RKO (cell line): ENCODE measurements at regions not wholly inside any gene's neighbourhood (a gene's known extent, or its start where the extent isn't known, plus 50 kb on each side); places are given as distances from the start of the nearest gene placed in this dataset.

Experiments used
- DNase-seq: peaks from one replicate; pipeline ENCODE4 v3.0.0-alpha.2; 2016; ENCODE audit warnings: low spot score

DNA sequence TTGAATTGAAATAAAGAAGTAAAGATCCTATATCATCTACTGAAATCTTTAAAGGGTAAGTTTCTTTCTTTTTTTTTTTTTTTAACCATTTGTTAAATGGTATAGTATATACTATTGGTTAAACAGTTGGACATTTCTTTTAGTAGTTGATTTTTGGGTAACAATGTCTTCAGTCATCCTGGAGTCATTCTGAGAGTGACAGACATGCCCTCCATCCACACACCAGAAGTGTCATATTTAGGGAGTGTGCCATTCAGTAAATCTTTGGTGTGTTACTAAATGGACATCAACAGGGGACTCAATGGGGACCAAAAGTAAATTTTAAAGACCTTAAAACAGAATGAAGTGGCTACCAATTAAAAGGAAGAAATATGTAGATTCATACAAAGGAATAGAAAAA, 50.8 kb upstream of the SLC39A10 start:
- DNase-seq: no peak

GRCh38 chr2:195604706-195605105, 52.3 kb upstream of the SLC39A10 start:
- DNase-seq: no peak

GRCh38 chr2:195603998-195604397, 53.0 kb upstream of the SLC39A10 start:
- no peak for DNase-seq

DNA sequence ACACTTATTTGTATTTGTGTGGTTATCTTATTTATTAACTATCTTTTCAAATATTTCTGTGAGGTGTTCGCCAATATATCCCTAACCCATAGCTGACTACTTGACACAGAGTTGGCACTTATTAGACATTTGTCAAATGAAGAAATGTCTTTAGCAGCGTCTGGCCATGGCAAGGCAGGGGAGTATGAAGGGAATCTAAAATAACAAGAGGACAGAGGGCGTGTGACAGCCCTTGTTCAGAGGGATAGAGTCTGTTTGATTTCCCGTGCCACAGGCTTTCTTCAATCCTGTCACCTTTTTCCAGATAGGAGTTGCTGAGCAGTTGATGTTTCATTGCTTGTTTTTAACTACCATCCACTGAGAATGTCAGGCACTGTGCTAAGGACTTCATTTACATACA, 53.6 kb upstream of the SLC39A10 start:
- DNase-seq: no peak

DNA sequence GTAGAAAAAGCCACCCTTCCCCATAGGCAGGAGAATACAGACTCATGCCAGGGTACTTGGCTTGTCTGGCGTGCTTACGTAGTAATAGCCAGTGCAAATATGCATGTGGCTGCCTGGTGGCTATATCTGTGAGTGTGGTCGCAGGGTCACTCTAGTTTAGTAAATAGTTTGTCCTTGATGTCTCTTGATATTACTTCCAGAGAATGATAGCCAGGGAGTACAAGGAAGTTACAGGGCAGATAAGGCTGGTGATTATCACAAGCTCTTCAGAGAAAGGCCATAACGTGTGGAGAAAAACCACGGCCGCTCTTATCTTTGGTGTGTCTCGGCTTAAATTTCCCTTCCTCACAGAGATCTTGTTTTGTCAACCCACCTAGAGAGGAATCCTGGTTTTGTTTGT, 54.3 kb upstream of the SLC39A10 start:
- DNase-seq: no peak

GRCh38 chr2:195601361-195601760, 55.7 kb upstream of the SLC39A10 start:
- DNase-seq: no peak

DNA sequence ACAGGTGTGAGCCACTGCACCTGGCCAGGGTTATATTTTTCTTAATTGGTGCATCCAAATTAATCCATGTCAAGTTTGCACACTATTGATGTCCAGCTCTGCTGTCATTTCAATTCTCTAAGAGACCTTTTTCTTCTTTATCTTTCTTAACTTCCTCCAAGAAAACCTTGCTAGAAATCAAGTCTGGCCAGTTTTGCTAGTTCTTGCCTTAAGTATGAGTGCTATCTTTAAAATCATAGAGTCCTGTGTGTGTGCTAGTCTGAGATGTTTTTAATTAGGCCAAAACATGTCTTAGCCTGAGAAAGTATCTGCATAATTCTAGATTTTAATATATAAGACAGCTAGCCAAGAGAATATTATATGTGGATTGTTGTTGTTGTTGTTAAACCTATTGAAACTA, 56.2 kb upstream of the SLC39A10 start:
- no peak for DNase-seq

DNA sequence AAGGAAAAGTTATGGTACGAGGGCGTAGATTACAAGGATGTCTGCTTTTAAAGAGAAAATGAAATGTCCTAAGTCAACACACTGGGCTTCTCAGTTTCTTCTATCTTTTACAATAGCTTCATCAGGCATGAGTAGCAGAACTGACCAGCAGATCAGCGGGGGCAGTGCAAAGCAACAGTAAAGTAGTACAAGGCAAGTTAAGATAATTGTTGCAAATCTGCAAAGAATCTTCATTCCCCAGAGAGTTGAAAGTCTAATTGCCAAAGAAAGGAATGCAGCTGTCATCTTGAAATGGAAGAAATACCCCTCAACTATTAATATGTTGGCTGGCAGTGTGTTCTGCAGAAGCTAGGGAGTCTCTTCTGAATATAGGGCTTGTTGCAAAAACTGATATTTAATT, 60.2 kb upstream of the SLC39A10 start:
- DNase-seq: no peak

DNA sequence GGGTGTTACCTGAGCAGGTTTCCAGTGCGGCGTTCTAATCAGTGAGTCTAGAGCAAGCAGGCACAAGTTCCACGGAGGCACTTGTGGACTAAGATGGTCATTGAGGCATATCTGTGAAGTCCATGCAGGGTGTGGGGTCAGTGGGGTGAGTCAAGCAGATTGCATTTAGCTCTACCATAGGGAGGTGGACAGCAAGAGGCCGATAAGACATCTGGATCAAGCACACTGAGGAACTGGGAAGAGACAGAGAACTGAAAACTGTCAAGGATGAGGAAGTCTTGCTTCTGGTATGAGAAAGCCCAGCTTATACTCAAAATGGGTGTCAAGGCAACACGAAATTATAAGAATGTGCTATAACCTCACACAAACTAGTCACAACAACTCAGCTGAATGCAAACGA, 61.2 kb upstream of the SLC39A10 start:
- no peak for DNase-seq

GRCh38 chr2:195594919-195595694, 61.9 kb upstream of the SLC39A10 start:
- DNase-seq: no peak

DNA sequence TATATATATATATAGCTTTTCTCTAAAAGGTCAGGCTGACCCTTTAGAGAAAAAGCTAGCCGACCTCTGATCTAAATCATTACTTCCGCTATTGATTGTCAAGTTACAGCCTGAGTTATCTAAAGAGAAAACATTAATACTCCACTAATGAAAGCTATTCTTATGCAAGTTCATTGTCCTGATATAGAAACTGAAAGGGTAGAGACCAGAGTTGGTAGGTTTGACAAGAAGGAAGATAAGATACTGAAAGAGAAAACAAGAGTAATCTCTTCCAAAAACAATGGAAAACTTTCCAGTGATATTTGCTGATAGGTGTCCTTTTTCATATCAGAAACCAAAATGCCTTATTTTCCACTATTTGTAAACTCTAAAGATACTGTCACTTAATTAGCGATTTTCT, 62.8 kb upstream of the SLC39A10 start:
- DNase-seq: no peak

DNA sequence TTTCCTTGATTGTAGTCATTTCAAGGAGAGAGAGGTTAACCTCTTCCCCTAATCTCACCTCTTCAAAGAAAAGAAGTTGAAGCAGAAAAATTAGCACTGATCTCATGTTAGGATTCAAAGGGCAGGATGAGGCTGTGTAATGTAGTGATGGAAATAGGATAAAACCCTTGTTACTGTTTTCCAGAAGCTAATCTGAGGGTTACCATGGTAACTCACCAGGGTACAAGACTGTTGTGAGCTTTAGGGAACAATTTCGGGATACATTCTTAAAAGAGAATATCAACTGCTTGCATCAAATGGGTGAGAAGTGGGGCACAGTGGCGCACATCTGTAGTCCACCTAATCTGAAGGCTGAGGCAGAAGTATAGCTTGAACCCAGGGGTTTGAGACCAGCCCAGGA, 64.9 kb upstream of the SLC39A10 start:
- no peak for DNase-seq

DNA sequence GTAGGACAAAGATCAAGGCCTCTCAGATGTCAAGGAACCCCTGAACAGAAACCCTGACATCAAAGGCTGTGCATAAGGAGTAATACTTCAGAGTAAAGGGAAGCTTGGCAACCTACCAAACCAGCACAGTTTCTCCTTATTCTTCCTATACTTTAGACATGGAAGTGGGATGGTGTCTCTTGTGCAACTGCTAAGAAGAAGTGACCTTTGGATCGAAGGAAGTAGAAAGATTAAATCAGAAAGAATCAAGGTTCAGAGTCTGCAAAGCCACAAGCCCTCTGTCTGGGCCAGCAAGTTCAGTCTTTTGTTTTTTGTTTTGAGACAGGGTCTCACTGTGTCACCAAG, 66.2 kb upstream of the SLC39A10 start:
- no peak for DNase-seq

DNA sequence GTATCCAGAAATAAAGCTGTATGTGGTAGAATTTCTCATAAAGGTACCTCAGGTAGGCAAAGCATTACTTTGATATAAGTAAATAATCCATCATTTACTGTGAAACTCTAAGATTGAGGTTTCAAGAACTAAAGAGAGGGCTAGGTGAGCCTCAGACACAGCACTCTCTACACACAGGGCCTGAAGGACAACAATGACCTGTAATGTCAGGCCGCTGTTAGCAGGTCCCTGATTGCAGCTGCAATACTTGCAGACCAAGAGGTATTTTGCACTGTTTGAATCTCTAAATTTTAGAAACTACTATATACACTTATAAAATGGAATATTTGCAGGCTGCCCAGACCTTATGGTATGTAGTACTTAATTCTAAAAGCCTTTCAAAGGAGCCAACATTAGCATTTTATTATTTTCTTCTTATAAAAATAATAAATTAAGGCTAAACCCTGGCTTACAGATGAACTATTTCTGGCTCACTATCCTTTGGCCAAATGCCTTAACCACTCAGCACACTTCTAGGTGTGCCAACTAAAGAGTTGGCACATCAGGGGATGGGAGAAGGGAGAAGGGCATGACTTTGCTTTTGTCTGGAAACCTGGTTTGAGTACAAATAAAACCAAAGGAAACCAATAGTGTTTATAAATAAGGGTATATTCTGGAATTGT, 66.7 kb upstream of the SLC39A10 start:
- DNase-seq: no peak

DNA sequence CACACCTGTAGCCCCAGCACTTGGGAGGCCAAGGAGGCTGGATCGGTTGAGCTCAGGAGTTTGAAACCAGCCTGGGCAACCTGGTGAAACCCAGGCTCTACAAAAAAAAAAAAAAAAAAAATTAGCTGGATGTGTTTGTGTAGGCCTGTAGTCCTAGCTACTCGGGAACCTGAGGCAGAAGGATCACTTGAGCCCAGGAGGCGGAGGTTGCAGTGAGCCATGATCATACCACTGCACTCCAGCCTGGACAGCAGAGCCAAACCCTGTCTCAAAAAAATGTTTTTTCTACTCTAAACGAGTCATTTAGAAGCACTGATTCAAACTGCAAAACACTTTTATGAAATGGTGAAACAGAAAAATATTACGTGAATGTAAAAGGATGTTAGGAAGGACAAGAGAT, 69.1 kb upstream of the SLC39A10 start:
- no peak for DNase-seq

GRCh38 chr2:195586062-195586714, 70.8 kb upstream of the SLC39A10 start:
- no peak for DNase-seq

- DNase-seq: no peak
These were observed 74.8 kb upstream of the SLC39A10 start for GRCh38 chr2:195582188-195582587.

DNA sequence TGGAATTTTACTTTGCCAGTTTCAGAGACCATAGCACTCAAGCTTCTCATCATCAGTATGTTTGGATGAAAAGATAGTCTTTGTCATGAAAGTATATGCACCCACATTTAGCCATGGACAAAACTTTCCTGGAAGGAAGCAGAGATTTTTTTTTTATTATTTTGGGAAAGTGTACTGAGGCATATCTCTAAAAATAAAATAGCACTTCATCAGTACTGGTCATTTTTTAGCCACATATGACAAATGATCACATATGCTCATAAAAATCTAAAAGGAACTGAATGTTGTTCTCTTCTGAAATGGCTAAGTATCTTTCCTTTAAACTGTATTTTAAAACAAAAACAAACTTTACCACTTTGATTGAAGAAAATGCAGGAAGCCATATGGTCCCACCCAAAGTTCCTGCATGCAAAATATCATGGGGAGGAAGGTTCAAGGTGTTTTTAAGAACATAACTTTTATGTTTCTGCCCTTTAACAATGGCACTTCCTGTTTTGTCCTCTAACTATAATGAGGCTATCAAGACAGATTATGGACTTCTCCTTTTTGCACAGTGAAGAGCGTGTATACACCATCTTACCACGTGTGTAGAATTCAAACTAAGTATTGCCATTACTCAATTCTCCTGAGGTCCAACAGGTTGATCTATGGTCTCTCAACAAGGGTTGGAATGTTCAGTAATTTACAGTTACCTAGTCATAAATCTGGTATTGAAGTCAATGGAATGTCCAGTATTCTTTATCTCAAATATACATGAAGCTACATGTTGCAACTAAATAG, 77.1 kb upstream of the SLC39A10 start:
- no peak for DNase-seq

- DNase-seq: peak; percentile 62
These were observed 81.1 kb upstream of the SLC39A10 start for GRCh38 chr2:195575879-195576401.

GRCh38 chr2:195575016-195575415, 82.0 kb upstream of the SLC39A10 start:
- no peak for DNase-seq

DNA sequence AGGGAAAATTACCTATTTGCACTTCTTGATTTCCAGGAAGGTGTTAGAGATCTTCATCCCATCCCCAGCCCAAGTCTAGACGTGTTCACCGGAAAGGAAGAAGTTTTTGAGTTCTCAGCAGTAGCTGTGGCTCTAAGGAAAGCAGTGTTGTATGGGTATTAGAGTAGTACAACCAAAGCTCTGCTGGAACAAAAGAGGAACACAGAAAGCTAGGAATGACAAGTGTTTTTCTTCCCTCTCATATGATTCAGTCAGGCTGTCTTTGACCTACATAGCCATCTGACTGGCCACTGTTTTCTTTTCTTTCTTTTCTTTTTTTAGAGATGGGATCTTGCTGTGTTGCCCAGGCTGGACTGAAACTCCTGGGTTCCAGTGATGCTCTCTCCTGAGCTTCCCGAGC, 82.7 kb upstream of the SLC39A10 start:
- no peak for DNase-seq

DNA sequence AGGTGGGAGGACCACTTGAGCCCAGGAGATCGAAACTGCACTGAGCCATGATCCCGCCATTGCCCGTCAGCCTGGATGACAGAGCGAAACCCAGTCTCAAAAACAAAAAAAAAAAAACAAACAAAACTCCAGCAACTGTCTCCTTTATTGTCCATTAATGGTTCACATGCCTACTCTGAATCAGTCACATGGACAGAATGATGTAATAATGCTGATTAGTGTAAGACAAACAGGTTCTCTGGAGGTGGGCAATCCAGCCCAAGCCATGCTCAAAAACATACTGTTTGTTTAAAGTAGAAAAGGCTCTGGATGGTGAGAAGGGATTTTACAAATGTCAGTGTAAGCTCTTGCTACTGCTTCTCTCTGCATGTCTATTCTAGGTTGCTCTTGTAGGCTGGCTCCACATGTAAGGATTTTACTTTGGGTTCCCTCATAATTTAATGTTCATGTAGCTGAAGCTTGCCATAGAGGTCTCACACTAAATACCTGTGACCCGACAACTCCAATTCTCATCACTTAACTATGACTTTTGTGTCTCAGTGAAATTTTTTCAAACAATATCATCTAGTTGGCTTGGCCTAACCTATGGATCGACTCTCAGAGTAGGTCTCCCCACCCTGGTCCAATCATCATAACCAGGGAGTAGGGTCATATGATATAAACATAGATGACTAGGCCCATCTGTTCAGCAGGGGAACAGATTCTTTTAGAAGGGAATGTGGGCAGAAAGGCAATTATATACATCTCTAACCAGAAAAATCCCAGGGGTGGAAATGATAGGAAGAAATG, 83.9 kb upstream of the SLC39A10 start:
- DNase-seq: no peak
